Hepatic stellate cell (primary cell): ENCODE measurements at regions not wholly inside any gene's neighbourhood (a gene's known extent, or its start where the extent isn't known, plus 50 kb on each side); places are given as distances from the start of the nearest gene placed in this dataset.

Experiments
- DNase-seq: peaks from one replicate; pipeline ENCODE4 v3.0.0; 2011; ENCODE audit warnings: low spot score

DNA sequence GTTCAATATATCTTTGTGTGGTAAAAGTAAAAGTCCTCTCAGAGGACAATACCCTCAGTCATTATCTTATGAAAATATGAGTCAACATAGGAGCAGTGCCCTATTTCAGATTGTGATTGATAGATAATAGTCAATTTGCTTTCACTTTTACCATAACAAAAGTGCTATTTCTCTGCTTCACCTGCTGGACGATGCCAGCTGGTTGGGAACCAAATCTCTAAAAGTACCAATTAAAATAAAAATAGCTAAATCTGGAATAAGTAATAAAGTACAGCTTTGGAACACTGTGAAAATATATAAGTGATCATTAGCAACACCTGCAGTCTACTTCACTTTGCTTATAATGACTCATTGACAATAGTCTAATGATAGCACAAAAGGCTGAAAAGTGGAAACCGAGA lies 390.3 kb upstream of the AGTR1 start:
- no peak for DNase-seq

DNA sequence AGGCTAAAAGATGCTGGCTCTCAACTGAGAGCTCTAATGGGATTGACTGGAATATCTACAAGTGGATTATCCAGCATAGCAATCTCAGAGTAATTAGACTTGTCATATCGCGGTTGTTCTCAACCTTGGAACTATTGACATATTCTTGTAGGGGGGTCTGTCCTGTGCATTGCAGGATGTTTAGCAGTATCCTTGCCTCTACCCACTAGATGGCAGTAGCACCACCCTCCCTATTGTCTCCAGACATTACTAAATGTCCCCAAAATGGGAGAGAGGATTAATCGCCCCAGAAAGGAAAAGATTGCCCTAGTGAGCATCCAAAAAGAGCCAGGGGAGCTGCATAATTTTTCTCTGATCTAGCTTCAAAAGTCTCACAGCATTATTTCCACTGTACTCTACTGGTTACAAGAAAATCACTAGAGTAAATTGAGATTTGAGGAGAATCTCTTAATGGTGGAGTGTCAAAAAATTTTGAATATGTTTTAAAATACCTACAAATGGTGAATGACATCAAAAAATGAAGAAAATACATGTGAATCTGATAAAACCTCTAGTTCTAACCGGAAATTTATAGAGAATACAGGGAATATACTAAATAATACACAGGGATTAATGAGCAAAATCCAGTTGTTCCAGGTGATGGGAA lies 388.2 kb upstream of the AGTR1 start:
- DNase-seq, result peak; percentile 9

DNA sequence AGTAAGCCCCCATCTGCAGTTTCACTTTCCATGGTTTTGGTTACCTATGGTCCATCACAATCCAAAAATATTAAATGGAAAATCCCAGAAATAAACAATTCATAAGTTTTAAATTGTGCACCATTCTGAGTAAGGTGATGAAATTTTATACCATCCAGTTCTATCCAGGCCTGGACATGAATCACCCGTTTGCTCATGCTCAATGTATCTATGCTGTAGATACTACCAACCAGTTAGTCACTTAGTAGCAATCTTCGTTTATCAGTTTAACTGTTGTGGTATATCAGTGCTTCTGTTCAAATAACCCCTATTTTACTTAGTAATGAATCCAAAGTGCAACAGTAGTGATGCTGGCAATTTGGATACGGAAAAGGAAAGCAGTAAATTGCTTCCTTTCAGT lies 381.9 kb upstream of the AGTR1 start:
- no peak for DNase-seq

DNA sequence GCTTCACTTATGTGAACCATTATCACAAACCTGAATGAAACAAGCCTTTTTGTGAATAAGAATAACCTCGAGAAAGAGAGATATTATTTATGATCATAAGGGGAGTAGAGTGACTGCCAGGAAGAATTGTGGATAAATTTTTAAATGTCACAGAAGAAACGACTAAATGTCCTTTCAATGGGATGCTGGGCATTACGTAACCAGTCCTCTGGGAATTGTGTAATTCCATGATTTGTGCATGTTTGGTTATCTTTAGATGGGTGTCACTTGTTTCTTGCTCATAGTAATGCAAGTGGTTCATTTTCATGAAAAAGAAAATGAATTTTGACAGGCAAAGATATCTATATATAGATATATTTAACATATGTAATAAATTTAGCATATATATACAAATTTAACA lies 379.5 kb upstream of the AGTR1 start:
- no peak for DNase-seq

DNA sequence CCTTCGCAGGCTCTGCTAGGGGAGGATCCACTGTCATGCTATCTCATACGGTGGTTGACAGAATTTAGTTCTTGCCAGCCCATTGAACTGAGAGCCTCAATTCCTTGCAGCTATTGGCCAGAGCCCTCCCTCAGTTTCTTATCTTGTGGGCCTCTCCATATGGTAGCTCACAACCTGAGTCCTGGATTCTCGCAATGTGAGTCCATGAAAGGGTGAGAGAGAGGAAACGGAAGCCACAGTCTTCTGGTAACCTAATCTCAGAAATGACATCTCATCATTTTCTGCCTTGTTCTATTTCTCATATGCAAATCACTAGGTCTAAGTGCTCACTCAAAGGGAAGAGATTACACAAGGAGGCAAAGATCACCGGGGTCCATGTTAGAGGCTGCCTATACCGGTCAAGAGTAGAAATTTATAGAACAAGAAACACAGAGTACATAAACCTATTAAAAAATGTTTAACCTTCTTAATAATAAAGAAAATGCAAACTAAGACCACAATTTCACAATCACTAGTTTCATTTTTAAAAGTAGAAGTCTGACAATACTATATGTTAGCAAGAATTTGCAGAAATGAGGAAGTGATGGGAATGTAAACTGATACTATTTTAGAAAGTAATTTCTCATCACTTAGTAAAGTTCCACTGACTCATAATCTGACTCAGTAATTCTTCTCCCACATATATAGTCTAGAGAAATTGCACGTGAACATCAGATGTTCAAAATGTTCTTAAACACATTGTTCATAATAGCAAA lies 378.4 kb upstream of the AGTR1 start:
- DNase-seq, result peak; percentile 3

DNA sequence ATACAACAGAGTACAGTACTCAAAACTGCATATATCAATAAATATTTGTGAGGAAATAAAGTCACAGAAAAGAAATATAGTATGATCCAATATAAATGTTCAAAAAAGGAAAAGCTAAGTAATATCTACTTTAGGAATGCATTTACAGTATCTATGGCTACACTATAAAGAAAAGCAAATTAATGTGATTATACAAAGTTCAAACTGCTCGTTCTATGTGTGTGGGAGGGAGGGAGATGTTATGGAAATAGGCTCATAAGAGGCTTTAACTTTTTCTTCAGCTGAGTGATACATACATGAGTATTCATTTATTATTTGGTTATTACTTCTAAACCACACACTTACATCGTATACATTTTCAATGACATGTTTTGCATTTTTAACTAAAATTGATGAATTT lies 377.7 kb upstream of the AGTR1 start:
- no peak for DNase-seq

DNA sequence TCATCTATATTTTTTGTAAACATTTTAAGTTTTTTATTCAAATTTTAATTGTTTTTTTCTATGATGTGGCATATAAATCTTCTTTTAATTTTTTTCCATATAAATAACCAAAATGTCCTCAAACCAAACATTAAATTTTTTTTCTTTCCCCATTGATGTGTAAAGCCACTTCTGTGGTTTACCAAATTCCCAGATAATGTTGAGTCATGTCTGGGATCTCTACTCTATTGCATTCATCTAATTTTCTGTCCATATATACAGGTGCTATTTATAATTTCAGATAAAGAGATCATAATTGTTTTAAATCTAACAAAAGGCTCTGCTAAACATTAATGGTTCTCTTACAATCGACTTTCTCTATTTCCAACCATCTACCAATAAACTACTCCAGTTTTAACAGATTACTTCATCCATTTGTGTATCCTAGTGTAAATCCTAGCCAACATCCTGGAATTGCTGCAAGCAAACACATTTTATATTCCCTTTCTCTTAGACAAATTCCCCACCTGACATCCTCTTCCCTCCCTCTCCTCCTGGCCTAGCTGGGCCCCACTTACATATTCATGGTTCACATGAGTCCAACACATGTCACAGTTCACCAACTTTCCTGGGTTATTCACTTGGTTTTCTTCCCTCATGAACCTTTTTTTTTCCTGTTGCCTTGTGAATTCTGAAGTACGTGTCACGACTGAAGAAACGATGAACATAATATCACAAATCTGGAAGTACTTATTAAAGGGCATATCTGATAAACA lies 368.0 kb upstream of the AGTR1 start:
- DNase-seq, result no peak

DNA sequence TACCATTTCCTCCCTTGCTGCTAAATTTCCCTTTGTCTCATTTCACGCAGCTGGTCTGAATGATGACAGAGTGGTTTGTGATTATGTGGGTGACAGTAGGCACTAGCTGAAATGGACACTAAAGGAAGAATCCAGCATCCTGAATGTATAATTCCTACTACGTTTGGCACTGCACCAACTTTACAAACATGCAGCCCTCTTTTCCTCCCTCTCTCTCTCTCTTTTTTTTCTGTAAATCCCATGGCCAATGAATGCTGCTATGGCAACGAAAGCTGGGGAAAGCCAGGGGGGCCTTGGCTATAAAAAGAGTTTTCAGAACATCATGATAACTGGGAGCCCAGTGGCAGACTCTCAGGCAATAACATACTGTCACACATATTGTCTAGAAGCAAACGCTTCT lies 367.2 kb upstream of the AGTR1 start:
- no peak for DNase-seq

DNA sequence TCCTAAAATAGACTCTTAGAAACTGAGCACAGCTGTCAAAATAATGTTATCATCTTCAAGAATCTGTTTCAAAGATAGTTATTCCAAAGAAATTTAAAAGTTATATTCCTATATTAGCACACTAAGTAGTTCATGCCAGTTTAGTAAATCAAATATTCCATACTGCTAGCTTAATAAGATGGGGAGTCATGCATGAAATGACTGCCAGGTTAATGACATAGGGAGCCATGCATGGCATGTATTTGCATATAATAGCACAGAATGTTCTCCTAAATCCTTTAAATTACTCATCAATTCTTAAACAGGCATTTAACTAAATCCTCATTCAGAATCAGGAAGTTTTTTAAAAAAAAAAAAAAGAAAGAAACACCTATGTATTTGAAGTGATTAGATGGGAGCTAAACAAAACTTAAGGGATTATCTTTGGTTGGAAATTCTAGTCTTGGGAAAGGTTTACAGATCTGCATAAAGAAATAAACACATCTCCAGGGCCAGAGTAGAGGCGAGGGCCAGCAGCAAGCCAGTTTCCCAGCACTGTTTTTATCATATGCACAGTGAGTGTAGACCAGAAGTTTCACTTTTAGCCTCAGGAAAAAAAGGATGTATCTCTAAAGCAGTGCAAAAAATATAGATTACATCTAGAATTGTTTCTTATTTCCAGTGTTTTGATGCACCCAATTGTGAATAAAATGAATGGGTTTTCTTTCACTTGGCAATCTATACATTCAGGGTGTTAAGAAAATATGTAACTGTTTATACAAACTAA lies 366.4 kb upstream of the AGTR1 start:
- DNase-seq, result no peak

DNA sequence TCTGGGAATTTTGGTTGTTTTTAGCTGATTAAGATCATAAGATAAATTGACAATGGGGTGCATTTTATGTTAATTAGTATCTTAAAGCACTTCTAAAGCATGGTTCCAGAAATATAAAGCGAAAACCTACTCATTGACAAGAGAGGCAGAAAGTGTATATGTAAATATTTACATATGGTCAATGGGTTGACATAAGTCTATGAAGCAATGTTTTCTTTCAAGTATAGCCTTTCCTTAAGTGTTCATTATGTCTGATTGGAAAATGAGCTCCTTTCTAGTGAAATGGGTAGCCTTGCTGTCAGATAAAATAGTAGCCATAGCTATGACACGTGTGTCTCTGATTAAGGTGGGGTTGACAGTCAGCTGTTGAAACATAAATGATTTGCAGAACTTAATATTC lies 365.2 kb upstream of the AGTR1 start:
- no peak for DNase-seq

DNA sequence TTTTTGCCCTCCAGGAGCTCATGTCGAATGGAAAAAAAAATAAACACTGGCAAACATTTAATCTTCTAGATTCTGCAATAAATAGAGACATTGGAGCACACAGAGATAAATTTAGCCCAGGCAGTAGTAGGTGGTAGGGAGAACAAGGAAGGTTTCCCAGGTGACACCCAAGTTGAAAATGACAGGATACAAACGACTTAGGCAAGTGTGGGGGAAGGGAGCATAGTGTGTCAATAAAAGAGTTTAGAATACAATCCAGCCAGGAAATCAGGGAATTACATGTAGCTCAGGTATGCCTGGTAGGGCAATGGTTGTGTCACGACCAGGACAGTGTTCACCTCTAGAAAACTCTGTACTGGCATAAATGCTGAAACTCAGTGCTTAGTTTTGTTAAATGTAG lies 364.6 kb upstream of the AGTR1 start:
- no peak for DNase-seq

DNA sequence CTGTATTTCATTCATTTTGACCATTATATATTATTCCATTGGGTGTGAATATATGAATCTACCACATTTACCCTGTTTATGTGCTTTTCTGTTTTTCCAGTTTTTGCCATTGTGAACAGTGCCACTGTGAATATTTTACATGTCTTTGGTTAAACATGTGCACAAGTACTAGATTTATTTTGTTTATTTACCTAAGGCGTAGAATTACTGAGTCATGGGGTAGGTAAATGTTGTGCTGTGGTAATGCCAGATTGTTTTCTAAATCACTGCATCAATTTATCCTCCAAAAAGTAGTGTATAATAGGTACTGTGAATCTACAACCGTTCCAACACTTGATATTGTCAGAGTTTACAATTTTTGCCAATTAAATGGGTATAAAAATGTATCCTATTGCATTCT lies 362.1 kb upstream of the AGTR1 start:
- no peak for DNase-seq

DNA sequence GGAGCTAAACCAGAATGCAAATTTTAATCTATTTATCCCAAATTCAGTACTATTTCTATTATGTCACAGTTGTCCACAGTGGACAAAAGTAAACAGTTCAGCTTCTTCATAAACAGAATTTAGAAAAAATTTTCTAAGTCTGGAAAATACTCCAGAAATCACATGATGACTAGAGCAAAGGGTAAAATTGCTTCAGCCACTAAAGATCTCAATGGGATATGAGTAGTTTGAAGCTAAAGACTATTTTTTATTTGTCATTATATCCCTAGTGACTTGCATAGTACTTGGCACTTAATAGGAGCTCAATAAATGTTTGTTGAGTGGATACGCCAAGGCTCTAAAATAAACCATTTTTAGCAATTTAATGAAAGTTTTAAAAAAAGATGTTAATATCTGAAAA lies 354.3 kb upstream of the AGTR1 start:
- DNase-seq, result no peak

DNA sequence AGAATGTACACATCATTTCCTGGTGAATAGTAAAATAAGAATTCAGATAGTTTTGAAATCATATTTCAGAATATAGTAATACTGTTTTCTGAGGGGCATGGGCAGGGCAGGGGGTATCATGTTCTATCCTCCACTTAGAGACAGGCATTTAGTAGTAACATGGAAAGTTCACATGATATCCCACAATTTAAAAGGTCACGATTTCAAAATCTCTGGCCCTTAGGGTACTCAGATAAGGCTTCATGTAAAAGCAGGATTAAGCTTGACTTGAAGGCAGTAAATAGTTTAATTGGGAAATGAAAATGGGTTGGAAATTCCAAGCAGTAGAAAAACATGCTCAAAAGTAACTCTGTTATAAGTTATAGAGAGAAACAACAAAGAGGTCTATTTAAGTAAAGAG lies 353.2 kb upstream of the AGTR1 start:
- no peak for DNase-seq

DNA sequence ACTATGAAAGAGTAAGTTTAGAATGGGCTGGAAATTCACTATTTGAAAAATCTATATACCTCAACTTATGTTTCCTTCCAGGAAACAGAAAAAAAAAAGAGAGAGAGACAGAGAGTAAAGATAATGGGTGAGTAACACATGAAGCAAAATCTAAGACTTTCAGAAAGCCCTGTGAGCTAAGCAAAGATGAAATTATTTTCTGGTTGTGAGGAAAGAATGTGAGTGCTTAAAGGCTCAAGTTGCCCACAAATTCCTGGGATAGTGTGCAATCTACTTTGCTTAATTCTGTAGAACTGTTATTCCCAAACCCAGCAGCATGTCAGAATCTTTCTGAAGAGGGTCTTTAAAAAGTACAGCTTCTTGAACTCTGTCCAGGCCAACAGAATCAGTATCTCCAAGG lies 337.7 kb upstream of the AGTR1 start:
- no peak for DNase-seq

DNA sequence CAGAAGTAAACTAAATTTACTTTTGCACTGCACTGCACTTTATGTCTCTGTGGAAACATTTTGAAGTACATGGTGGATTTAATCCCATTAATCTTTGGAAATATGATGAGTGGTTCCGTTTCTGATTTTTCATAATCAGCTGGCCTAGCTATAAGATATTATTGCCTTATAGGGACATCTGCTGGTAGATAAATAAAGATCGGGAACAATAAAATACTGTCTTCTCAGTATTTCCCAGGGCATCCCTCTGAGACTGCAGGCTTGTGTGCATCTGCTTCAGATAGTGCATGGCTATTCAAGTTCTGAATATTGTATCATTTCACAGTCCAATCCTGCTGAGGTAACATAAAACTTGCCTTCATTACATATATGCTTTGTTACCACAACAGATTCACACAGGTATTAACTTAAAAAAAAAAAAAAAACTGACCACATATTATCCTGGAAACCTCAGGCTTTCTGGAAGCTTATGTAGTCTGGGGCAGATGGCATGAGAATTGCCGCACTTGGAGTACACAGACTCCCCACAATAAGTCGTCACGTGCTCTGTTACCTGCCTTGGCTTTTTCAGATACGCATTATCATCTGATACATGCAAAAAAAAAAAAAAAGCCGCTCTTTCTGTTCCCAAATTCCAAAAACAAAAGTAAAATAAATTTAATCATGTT lies 330.8 kb upstream of the AGTR1 start:
- DNase-seq, result no peak

DNA sequence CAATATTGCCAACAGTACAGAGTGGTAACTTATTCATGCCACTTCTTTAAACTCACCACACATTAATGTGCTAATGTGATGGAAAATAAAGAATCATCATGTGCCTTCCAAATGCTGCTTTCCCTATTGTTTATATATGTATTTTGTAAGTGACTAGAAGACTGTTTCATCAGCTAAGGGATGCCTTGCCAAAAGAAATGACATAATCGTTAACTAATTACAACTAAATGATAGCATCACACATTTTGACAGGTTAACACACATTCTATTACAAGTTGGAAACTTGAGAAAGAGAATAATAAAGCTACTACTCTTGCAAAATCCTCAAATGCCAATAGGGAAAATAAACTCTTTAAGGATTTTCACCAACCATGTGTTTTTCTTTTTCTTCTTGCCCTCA lies 329.9 kb upstream of the AGTR1 start:
- DNase-seq, result no peak

DNA sequence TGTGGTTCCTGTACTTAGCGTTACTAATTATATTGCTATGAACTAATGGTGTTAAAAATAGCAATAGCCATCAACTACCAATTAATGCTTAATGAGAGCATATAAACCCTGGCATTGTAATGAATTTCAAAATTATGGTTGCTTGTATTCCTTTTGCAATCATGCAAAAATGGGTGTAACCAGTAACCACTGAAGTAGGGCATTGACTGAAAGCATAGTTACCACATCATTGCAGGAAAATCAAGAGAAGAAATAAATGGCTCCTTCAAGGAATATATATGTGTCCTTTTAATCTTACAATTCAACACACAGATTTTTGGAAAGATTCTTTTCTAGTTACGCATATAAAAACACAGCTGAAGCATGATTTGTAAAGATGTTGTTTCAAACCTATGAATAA lies 328.3 kb upstream of the AGTR1 start:
- DNase-seq, result no peak

DNA sequence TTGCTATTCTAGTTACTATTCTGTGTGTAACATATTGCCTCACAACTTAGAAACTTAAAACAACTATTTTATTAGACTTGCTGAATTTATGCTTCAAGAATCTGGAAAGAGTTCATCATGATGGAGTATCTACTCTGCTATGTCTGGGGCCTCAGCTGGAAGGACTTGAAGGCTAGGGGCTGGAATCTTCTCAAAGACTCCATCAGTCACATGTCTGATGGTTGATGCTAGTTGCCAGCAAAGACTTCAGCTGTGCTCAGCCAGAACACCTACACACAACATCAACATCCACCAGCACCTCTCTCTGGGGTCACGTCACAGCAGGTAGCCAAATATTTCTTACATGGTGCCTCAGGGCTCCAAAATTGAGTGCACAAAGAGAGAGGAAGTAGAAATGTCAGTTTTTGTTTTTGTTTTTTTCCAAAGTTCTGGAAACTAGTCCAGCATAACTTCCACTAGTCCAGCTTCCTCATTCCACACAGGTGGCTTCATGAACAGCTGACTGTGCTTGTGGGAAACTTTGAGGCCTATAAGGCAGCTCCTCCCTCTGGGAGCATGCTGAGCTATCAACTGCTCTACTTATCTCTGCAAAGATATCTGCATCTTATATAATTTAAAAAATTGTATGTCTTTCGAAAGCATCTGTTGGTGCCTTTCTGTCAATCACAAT lies 325.4 kb upstream of the AGTR1 start:
- DNase-seq, result no peak

DNA sequence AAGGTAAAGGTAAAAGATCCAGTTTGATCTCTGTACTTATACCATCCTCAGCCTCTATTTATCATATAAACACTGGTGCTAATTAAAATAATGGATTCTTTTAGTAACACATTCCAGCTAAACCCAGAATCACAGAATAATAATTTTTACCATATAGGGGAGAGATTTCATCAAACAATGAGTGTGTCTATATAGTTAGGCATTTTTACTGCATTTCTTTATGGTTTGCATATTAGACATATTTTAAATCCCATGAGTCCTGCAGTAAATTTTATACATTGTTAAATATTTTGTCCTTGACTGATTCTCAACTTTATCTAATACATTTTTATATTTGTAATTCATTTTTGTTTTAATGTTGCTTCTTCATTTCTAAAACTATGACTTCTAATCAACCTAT lies 323.7 kb upstream of the AGTR1 start:
- no peak for DNase-seq

DNA sequence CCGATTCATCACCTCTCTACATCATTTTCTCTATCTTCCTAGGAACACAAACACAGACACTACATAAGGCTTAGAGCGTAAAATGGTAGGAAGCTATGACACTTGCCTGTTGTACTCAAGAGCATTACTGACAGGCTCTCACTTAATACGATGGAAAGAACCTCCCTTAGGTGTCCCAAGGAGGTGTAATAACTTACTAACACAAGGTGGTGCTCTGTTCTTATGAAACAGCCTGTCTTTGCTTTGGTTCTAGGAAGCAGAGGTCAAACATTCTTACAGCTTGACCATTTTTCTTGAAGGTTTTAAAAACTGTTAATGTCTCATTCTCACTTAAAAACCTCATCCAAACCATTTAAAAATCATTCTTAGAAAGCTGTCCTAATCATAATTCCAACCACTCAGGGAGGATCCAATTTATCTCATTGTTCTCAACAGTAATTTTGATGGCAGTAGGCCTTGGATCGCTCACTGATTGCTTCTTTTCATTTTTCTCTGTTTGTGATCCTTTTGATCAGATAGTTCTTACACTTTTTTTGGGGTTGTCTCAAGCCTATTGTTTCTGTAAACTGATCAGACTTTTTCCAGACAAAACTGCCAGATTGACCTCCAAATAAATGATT lies 317.8 kb upstream of the AGTR1 start:
- DNase-seq, result peak; percentile 16
